AG09319 (cell line): ENCODE measurements at regions not wholly inside any gene's neighbourhood (a gene's known extent, or its start where the extent isn't known, plus 50 kb on each side); places are given as distances from the start of the nearest gene placed in this dataset.
A peak's percentile ranks its signal among the peaks of the same experiment; 100 is the strongest.

ENCODE experiments used
- DNase-seq: peaks from one replicate; pipeline ENCODE4 v3.0.0-alpha.2; 2010; ENCODE audit warnings: low read depth; ENCODE audit errors: extremely low read depth
- TF ChIP-seq, protein P1 (sequence below): IDR thresholded peaks from 2 replicates; pipeline ENCODE4 v1.5.1; 2011; ENCODE audit warnings: low read depth, mild to moderate bottlenecking, inconsistent platforms, low read length, moderate library complexity

- peak; percentile 51 for DNase-seq
- TF ChIP-seq, protein P1, sequence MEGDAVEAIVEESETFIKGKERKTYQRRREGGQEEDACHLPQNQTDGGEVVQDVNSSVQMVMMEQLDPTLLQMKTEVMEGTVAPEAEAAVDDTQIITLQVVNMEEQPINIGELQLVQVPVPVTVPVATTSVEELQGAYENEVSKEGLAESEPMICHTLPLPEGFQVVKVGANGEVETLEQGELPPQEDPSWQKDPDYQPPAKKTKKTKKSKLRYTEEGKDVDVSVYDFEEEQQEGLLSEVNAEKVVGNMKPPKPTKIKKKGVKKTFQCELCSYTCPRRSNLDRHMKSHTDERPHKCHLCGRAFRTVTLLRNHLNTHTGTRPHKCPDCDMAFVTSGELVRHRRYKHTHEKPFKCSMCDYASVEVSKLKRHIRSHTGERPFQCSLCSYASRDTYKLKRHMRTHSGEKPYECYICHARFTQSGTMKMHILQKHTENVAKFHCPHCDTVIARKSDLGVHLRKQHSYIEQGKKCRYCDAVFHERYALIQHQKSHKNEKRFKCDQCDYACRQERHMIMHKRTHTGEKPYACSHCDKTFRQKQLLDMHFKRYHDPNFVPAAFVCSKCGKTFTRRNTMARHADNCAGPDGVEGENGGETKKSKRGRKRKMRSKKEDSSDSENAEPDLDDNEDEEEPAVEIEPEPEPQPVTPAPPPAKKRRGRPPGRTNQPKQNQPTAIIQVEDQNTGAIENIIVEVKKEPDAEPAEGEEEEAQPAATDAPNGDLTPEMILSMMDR: no peak
Observed at GRCh38 chr20:51994751-51995417, 192.6 kb upstream of the SALL4 start.

DNA sequence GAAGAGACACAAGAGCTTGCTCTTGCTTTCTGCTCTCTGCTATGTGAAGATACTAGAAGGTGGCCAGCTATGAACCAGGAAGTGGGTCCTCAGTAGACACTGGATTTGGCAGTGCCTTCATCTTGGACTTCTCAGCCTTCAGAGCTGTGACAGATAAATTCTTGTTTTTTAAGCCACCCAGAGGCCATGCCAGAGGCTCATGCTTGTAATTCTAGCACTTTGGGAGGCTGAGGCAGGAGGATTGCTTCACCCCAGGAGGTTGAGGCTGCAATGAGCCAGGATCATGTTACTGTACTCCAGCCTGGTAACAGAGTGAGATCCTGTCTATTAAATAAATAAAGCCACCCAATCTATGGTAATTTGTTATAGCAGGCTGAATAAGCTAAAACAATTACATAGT, 185.5 kb upstream of the SALL4 start:
- DNase-seq: no peak
- TF ChIP-seq, protein P1: no peak

DNA sequence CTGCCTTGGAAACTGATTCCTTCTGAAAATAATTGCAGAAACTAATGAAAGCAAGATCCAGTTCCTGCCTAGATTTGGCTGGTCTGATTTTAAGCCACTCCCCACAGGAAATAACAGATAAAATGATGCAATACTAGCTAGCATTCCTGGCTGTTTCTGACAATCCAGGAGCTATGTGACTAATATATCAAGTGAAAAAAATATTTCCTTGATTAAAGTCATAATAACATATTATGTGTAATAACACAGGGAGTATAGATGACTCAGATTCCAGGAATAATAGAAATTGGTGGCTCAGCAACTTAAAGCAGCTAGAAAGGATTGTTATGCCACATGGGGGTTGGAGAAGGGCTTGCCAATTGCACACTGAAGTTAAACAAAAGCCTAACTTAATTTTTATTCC, 182.7 kb upstream of the SALL4 start:
- DNase-seq: peak; percentile 97
- TF ChIP-seq, protein P1: no peak

DNA sequence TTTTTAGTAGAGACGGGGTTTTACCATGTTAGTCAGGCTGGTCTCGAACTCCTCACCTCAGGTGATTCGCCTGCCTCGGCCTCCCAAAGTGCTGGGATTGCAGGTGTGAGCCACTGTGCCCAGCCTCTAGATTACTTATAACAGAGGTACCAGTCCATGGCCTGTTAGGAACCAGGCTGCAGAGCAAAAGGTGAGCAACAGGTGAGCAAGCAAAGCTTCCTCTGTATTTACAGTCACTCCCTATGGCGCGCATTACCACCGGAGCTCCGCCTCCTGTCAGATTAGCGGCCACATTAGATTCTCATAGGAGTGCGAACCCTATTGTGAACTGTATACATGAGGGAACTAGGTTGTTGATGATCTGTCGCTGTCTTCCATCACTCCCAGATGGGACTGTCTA, 178.0 kb upstream of the SALL4 start:
- TF ChIP-seq, protein P1: no peak
- no peak for DNase-seq

DNA sequence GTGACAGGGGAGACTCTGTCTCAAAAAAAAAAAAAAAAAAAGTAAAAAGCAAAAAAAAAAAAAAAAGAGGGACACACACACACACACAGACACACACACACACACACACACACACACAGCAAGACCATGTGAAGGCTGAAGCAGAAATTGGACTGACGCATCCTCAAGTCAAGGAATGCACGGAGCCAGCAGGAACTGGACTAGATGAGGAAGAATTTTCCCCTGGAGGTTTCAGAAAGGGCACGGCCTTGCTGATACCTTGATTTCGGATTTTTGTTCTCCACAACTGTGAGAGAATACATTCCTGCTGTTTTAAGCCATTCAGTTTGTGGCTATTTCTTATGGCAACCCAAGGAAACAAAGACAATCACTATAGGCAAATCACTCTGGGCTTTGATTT, 176.9 kb upstream of the SALL4 start:
- TF ChIP-seq, protein P1: no peak
- no peak for DNase-seq

DNA sequence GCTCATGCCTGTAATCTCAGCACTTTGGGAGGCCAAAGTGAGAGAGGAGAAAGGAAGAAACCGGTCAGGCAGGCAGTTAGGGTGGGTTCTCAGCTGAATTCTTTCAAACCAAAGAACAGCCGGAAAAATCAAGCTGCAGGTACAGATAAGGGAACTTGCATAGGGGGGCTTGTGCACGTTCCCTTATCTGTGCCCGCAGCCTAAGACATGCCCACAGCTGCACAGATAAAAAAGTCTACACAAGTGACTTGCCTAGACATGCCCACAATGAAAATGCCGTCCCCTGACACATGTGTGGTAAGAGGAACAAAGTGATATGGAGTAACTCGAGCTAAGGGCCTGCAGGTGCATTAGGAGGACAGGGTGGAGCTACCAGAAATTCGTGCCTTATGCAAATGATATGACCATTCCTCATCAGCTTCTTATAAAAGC, 175.8 kb upstream of the SALL4 start:
- DNase-seq: no peak
- TF ChIP-seq, protein P1: no peak

DNA sequence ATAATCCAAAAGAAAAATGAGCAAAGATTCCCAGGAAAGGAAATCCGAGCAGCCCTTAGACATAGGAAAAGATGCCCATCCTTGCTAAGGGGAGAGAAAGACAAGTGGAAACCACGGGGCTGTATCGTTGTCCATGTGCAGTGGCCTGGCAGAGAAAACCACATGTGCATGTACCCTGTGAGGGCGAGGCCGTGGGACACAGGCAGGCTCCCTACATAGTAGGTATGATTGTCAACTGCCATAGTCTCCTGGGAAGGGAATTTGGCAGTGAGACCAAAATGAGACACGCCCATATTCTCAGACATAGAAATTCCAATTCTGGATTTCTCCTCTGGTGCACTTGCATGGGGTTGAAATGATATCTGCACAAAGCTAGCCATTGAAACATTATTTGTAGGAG, 169.7 kb upstream of the SALL4 start:
- DNase-seq: no peak
- TF ChIP-seq, protein P1: no peak
